ENCODE measurements at regions not wholly inside any gene's neighbourhood (a gene's known extent, or its start where the extent isn't known, plus 50 kb on each side); places are given as distances from the start of the nearest gene placed in this dataset.

DNA sequence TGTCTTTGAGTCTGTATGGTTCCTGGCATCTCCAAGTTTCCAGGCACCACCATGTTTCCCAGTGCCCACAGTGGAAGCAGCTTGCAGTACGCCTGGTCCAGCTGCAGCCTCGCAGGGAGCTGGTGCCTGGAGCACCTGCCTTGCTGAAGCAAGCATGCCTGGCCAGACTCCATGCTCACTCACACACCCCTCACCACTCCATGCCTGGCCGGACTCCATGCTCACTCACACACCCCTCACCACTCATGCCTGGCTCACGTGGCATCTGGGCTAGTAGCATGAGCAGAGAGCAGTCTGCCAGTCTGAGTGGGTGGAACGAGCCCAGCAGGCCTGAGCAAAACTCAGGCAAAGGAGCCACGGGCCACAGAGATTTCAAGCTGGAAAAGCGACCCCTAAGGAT is 214.3 kb downstream of the TFAP2C start:
- H3K9me3 Mint-ChIP-seq: peaks cover 0 to 10% (median 4%) of the 10 kb centered on the region in 7 donors
- no peaks in the 10 kb centered on the region for H3K36me3 Mint-ChIP-seq
- no peaks in the 10 kb centered on the region for H3K4me1 Mint-ChIP-seq
- no peak for DNase-seq
- no peak for ATAC-seq (ENCODE audit: low read depth in 2 of 2)
- H3K27ac Mint-ChIP-seq: no peak overlapping the region
- peaks cover 5 to 14% (median 12%) of the 10 kb centered on the region in 3 donors for H3K27me3 Mint-ChIP-seq
- no peak overlapping the region for H3K4me3 Mint-ChIP-seq

DNA sequence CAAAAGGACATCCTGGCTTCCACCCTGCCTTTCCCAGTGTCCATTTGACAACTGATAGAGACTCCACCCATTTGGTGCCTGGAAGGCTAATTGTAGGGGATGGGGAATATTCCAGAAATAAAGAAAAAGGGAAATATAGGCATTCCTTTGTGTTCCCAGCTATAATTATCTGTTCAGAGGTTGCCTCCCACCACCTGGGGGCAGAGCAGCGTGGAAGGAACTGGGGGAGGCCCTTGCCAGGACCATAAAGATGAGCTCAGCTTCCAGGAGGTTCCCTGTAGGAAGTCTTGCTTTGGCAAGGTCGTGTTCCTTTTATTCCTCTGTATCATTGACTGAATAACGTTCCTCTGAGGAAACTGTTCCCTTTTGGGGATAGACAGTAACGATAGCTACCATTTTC is 214.7 kb downstream of the TFAP2C start:
- Mint-ChIP-seq H3K4me1 (no peaks in the 10 kb centered on the region), H3K9me3 (peaks cover 0 to 10% (median 4%) of the 10 kb centered on the region in 7 donors), H3K27ac (no peak overlapping the region), H3K4me3 (no peak overlapping the region), H3K36me3 (no peaks in the 10 kb centered on the region), H3K27me3 (peaks cover 5 to 12% (median 10%) of the 10 kb centered on the region in 3 donors)
- no peak for DNase-seq
- no peak for ATAC-seq (ENCODE audit: low read depth in 2 of 2)

DNA sequence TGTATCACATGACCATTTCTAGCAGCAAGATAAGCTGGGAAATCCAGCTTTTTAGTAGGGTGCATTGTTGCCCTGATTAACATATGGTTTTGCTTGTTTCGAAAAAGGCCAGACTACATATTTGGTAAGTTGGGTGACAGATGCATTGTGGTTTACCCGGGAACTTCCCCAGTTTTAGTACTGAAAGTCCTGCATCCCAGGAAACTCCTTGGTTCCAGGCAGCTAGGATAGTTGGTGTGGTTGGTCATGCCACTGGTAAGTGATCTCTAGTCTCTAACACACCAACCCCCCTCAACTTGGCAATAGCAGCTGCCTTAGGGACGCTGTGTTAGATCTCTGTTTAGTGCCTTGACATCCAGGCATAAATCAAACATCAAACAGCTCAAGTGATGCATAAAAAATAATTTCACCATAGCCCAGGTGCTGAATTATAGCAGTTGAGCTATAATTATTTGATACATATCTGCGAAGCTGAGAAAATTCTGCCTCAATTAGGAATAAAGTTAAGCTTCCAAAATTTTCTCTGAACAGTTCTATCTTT is 216.5 kb downstream of the TFAP2C start:
- peaks cover 8 to 12% (median 9%) of the 10 kb centered on the region in 3 donors for H3K27me3 Mint-ChIP-seq
- no peak for DNase-seq
- H3K36me3 Mint-ChIP-seq: no peaks in the 10 kb centered on the region
- H3K9me3 Mint-ChIP-seq: peaks cover 0 to 10% (median 0%) of the 10 kb centered on the region in 7 donors
- H3K27ac Mint-ChIP-seq: no peak overlapping the region
- H3K4me3 Mint-ChIP-seq: no peak overlapping the region
- ATAC-seq (ENCODE audit: low read depth in 2 of 2): no peak
- no peaks in the 10 kb centered on the region for H3K4me1 Mint-ChIP-seq

DNA sequence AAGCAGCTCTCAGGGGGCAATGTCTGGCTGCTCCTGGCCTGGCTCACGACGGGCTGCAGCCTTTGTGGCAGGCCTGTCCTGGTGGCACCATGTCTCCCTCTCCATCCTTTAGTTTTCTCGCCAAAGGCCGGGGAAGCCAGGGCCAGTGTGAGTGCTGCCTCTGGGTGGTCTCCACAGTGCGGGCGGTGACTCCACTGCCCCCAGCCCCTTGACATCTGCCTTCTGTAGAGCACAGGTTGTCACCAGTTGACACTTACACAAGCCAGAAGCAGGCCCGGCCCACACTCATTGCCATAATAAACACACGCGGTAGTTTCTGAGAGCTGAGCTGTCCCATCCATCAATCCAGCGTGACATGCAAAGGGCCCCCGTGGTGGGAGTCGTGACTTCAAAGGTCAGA is 219.5 kb downstream of the TFAP2C start:
- peaks cover 8 to 12% (median 9%) of the 10 kb centered on the region in 3 donors for H3K27me3 Mint-ChIP-seq
- H3K27ac Mint-ChIP-seq: no peak overlapping the region
- H3K4me1 Mint-ChIP-seq: no peaks in the 10 kb centered on the region
- H3K4me3 Mint-ChIP-seq: no peak overlapping the region
- no peak for DNase-seq
- H3K36me3 Mint-ChIP-seq: no peaks in the 10 kb centered on the region
- no peak for ATAC-seq (ENCODE audit: low read depth in 2 of 2)
- H3K9me3 Mint-ChIP-seq: peaks cover 0 to 19% (median 2%) of the 10 kb centered on the region in 7 donors

DNA sequence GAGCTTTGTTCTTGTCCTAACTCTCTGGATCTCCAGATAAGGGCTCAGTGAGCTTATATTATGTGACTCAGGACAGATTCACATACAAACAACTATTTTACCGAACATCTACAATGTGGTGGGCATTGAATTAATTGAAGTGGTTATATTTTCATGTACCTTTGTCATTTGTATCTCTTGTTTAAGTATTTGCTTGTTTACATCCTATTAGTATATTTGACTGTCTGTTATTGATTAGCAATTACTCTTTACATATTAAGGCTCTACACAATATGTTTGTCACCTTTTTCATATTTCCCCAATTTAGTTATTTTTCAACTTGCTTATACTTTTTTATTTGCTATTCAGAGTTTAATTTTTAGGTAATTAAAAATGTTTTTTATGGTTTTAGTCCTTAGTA is 222.4 kb downstream of the TFAP2C start:
- Mint-ChIP-seq H3K27ac (no peak overlapping the region), H3K4me3 (no peak overlapping the region), H3K36me3 (no peaks in the 10 kb centered on the region), H3K9me3 (peaks cover 0 to 19% (median 2%) of the 10 kb centered on the region in 7 donors), H3K4me1 (no peaks in the 10 kb centered on the region), H3K27me3 (peaks cover 4 to 12% (median 8%) of the 10 kb centered on the region in 3 donors)
- DNase-seq: no peak
- ATAC-seq (ENCODE audit: low read depth in 2 of 2): no peak

DNA sequence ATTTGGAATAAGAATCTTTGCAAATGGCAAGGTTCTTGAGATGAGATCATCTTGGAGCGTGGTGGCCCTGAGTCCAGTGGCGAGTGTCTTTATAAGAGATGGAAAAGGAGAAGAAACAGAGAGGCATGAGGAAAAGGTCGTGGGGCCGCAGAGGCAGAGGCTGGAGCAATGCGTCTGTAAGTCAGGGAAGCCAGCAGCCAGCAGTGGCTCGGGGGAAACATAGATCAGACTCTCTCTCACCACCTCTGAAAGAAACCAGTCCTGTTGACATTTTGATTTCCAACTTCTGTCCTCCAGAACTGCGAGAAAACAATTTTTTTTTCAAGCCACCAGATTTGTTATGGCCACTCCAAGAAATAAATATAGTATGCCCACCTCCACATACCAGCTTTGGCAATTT is 226.6 kb downstream of the TFAP2C start:
- Mint-ChIP-seq H3K27me3 (peaks cover 3 to 18% (median 14%) of the 10 kb centered on the region in 3 donors), H3K36me3 (no peaks in the 10 kb centered on the region), H3K4me3 (no peak overlapping the region), H3K9me3 (peaks cover 0 to 23% (median 4%) of the 10 kb centered on the region in 7 donors), H3K4me1 (peaks cover 0 to 7% (median 0%) of the 10 kb centered on the region in 3 donors), H3K27ac (no peak overlapping the region)
- DNase-seq (no peak), ATAC-seq (ENCODE audit: low read depth in 2 of 2) (no peak)

DNA sequence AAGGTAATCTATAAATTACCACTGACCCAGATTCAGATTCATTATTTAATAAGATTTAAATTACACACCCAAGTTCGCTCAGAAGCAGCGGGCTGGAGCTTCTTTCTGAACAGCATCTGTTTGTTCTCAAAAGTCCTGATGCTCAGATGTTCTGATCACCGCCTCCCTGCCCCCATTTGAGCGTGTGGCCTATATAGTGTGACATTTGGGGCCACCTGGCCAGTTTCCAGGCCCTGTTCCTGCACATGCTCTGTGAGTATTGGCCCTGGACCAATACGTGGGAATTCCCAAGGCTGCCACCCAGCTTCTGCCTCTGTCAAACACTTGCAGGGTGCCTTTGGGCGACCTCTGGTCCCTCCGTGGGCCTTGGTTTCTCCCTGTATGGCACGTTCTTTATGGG is 228.8 kb downstream of the TFAP2C start:
- peaks cover 0 to 7% (median 0%) of the 10 kb centered on the region in 3 donors for H3K4me1 Mint-ChIP-seq
- H3K9me3 Mint-ChIP-seq: peaks cover 0 to 4% (median 2%) of the 10 kb centered on the region in 7 donors
- no peak for ATAC-seq (ENCODE audit: low read depth in 2 of 2)
- H3K4me3 Mint-ChIP-seq: no peak overlapping the region
- H3K27me3 Mint-ChIP-seq: peaks cover 14 to 32% (median 25%) of the 10 kb centered on the region in 3 donors
- H3K27ac Mint-ChIP-seq: no peak overlapping the region
- no peaks in the 10 kb centered on the region for H3K36me3 Mint-ChIP-seq
- DNase-seq: no peak

DNA sequence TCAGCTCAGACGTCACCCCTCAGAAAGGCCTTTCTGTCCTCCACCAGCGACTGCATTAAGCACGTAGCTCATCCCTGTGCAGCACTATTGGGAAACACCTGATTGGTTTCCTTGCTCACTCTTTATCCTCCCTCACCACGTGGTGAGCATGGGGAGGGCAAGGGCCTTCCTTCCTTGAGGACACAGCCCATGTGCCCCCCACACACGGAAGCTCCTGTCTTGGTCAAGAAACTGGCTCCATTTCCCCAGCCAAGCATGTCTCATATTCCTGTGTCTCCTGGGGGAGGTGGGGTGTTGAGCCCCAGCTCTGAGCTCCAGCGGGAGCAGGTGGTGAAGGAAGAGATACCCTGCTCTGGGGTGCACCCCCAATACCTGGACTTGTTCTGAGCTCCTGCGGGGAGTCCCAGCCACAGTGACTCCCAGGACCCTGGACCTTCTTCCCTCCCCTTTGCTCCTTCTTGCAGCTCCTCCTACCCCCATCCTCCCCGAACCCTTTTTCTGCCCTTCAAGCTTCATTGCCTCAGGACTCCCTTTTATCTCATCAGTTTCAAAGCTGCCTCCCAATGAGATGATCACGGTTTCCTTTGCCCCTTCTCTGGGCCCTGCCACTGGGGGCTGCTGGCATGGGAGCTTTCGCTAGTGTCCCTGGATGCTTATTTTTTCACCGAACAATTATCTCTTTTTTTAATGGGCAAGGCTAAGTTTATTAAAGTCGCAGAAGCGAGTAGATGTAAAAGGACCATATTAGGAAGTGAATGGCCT is 230.1 kb downstream of the TFAP2C start:
- peaks cover 0 to 7% (median 0%) of the 10 kb centered on the region in 3 donors for H3K4me1 Mint-ChIP-seq
- no peak for DNase-seq
- H3K4me3 Mint-ChIP-seq: no peak overlapping the region
- ATAC-seq (ENCODE audit: low read depth in 2 of 2): no peak
- peaks cover 0 to 4% (median 2%) of the 10 kb centered on the region in 7 donors for H3K9me3 Mint-ChIP-seq
- H3K27ac Mint-ChIP-seq: no peak overlapping the region
- peaks cover 17 to 34% (median 29%) of the 10 kb centered on the region in 3 donors for H3K27me3 Mint-ChIP-seq
- no peaks in the 10 kb centered on the region for H3K36me3 Mint-ChIP-seq

DNA sequence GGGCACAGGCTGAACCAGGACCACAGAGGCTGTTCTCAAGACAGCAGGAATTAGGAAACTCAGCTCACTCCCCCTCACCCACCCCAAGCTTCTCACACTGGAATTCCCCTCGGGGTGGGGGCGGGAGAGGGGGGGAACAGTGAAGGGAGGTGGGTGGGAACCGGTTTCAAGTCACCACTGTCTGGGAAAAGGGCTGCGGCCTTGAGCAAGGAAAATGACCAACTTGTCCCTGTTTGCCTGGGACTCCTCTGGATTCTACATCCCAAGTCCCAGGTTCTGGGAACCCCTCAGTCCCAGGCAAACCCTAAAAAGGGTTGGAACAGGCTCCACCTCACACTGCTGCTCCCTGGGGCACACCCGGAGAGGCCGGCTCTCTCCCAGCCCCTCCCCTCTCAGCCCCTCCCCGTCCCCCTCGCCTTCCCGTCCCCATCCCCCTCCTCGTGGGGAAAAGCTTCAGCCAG is 230.7 kb downstream of the TFAP2C start:
- no peak overlapping the region for H3K27ac Mint-ChIP-seq
- peaks cover 0 to 7% (median 0%) of the 10 kb centered on the region in 3 donors for H3K4me1 Mint-ChIP-seq
- H3K4me3 Mint-ChIP-seq: no peak overlapping the region
- H3K36me3 Mint-ChIP-seq: no peaks in the 10 kb centered on the region
- H3K9me3 Mint-ChIP-seq: peaks cover 0 to 4% (median 2%) of the 10 kb centered on the region in 7 donors
- ATAC-seq (ENCODE audit: low read depth in 2 of 2) (no peak), DNase-seq (no peak)
- H3K27me3 Mint-ChIP-seq: peaks cover 20 to 35% (median 34%) of the 10 kb centered on the region in 3 donors

DNA sequence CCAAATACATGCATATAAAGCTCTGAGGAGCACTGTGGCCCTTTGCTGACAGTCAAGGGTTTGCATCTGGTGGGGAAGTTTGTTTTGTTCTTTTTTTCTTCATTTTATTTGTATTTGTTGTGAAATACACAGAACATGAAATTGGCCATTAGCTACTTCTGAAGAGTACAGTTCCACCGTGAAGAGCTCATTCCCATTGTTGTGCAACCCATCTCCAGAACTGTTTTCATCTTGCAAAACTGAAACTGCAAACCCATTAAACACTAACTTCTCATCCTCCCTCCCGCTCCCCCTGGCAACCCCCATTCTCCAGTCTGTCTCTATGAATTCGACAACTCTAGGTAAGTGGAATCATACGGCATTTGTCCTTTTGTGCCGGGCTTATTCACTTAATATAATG is 231.3 kb downstream of the TFAP2C start:
- peaks cover 0 to 4% (median 2%) of the 10 kb centered on the region in 7 donors for H3K9me3 Mint-ChIP-seq
- H3K4me1 Mint-ChIP-seq: peaks cover 0 to 7% (median 0%) of the 10 kb centered on the region in 3 donors
- H3K4me3 Mint-ChIP-seq: no peak overlapping the region
- no peaks in the 10 kb centered on the region for H3K36me3 Mint-ChIP-seq
- no peak for DNase-seq
- H3K27me3 Mint-ChIP-seq: peaks cover 21 to 38% (median 34%) of the 10 kb centered on the region in 3 donors
- H3K27ac Mint-ChIP-seq: no peak overlapping the region
- no peak for ATAC-seq (ENCODE audit: low read depth in 2 of 2)

DNA sequence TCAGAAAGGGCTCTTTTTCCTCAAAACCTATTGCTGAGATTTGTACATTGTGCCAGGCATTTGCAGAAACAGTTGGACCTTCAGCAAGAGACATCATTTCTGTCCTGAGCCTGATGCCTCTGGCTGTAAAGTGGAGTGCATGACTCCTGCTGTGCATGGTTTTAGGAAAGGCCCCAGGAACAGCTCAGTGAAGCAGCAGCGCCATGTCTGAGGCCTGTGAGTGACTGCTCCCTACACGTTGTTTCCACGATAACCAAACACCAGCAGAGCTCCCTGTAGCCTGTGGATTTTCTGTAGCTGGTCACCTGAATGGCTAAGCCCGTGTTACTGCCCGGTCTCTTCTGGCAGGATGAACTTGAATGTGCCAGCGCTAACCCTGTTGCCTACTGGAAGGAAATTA is 232.5 kb downstream of the TFAP2C start:
- H3K27ac Mint-ChIP-seq: no peak overlapping the region
- peaks cover 0 to 4% (median 2%) of the 10 kb centered on the region in 7 donors for H3K9me3 Mint-ChIP-seq
- peaks cover 0 to 7% (median 0%) of the 10 kb centered on the region in 3 donors for H3K4me1 Mint-ChIP-seq
- no peaks in the 10 kb centered on the region for H3K36me3 Mint-ChIP-seq
- H3K4me3 Mint-ChIP-seq: no peak overlapping the region
- peaks cover 26 to 38% (median 34%) of the 10 kb centered on the region in 3 donors for H3K27me3 Mint-ChIP-seq
- ATAC-seq (ENCODE audit: low read depth in 2 of 2) (no peak), DNase-seq (no peak)

DNA sequence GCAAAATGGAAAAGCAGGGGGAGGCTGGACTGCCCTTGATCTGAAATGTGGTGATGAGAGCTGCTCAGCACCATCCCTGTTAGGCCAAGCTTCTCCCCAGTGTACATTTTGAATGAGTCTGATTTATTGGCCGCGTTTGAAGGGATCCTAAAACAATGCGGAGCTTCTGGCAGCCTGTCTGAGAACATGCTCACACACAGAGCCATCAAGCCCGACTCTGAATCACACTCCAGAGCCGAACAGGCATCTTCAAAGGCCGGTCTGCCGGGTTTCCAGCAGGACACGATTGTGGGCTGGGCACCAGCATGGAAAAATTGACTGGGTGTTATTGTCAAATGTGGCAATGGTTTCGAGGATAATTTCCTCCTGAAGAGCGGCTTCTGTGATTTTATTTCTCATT is 235.9 kb downstream of the TFAP2C start:
- Mint-ChIP-seq H3K36me3 (no peaks in the 10 kb centered on the region), H3K4me1 (no peaks in the 10 kb centered on the region), H3K4me3 (no peak overlapping the region), H3K27ac (no peak overlapping the region), H3K27me3 (peaks cover 22 to 31% (median 27%) of the 10 kb centered on the region in 3 donors), H3K9me3 (peaks cover 0 to 13% (median 4%) of the 10 kb centered on the region in 7 donors)
- no peak for DNase-seq
- ATAC-seq (ENCODE audit: low read depth in 2 of 2): no peak

DNA sequence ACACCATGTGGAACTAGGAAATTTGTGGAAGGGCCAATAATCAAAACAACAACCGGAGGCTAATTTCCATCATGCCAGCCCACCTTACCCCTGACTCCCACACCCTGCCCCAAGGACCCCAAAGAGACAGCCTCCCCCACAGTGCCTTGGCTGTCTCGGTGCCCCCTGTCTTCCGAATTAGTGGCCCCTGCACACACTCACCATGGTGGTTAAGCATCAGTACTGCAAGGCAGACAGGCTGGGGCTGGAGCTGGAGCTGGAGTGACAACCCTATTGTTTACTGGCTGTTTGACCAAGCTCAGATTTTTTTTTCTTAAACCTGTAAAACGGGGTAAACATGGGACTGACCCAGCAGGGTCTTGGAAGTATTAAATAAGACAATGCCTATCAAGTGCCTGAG is 238.0 kb downstream of the TFAP2C start:
- Mint-ChIP-seq H3K27ac (no peak overlapping the region), H3K36me3 (no peaks in the 10 kb centered on the region), H3K4me3 (no peak overlapping the region), H3K4me1 (no peaks in the 10 kb centered on the region), H3K9me3 (peaks cover 0 to 13% (median 2%) of the 10 kb centered on the region in 7 donors), H3K27me3 (peaks cover 10 to 27% (median 22%) of the 10 kb centered on the region in 3 donors)
- DNase-seq (no peak), ATAC-seq (ENCODE audit: low read depth in 2 of 2) (no peak)

DNA sequence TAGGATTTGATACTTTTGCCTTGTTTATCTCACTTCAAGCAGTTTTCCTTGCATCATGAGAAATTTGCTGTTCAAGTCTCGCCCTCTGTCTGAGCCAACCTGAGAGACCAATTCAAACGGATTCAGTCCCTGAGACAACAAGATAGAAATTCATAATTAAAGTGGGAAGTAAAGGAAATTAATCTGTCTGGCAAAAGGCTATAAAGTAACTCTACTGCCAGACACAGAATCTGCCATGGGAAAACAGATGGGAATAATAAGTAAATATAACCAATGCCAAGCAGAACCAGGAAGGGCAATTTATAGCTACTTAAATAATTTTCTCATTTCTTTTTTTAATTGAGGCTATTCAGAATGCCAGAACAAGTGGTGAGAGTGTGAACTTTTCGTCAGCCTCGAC is 239.6 kb downstream of the TFAP2C start:
- H3K36me3 Mint-ChIP-seq: no peaks in the 10 kb centered on the region
- no peak for ATAC-seq (ENCODE audit: low read depth in 2 of 2)
- peaks cover 0 to 19% (median 16%) of the 10 kb centered on the region in 3 donors for H3K27me3 Mint-ChIP-seq
- no peaks in the 10 kb centered on the region for H3K4me1 Mint-ChIP-seq
- no peak overlapping the region for H3K27ac Mint-ChIP-seq
- peaks cover 0 to 13% (median 2%) of the 10 kb centered on the region in 7 donors for H3K9me3 Mint-ChIP-seq
- no peak for DNase-seq
- H3K4me3 Mint-ChIP-seq: no peak overlapping the region

Data from naive B cell (primary cell).